Sigmoid colon (tissue), 3 donors: ENCODE measurements at regions not wholly inside any gene's neighbourhood (a gene's known extent, or its start where the extent isn't known, plus 50 kb on each side); places are given as distances from the start of the nearest gene placed in this dataset.

Experiments
- CTCF ChIP-seq, 4 experiments: fragments of 450-650 bp in 3 of 4; fragments of 200-600 bp in 1 of 4; IDR thresholded peaks; one replicate each; pipeline ENCODE4 v1.5.1; 2016 to 2019; ENCODE audit warnings: antibody characterized with exemption in 4 of 4, mild to moderate bottlenecking in 3 of 4, moderate library complexity in 2 of 4
- POLR2A ChIP-seq, 2 donors: fragments of 450-650 bp; IDR thresholded peaks; one replicate each; pipeline ENCODE4 v1.6.1; 2016; ENCODE audit warnings: antibody characterized with exemption in 2 of 2, mild to moderate bottlenecking in 2 of 2, moderate library complexity in 2 of 2

- TF ChIP-seq CTCF (IDR thresholded peaks at IDR 0.05) (no peak), POLR2A (IDR thresholded peaks at IDR 0.05) (no peak)
These were observed 324.7 kb upstream of the FAM47C start for GRCh38 chrX:36683507-36683906.
